ENCODE measurements at regions not wholly inside any gene's neighbourhood (a gene's known extent, or its start where the extent isn't known, plus 50 kb on each side); places are given as distances from the start of the nearest gene placed in this dataset.

GRCh38 chr15:46316024-46316423 lies 681.2 kb downstream of the SQOR start:
- TF ChIP-seq MXI1 (IDR thresholded peaks at IDR 0.05; ENCODE audit: low read depth, low read length) (no peak), NFXL1 (IDR thresholded peaks at IDR 0.05; ENCODE audit: borderline replicate concordance) (no peak), SIX5 (IDR thresholded peaks at IDR 0.05; ENCODE audit: low read depth, low read length, severe bottlenecking) (no peak), BRCA1 (IDR thresholded peaks at IDR 0.05; ENCODE audit: low read depth, low read length) (no peak)

Data from GM12878 (cell line).